Keratinocyte (primary cell): ENCODE measurements at regions not wholly inside any gene's neighbourhood (a gene's known extent, or its start where the extent isn't known, plus 50 kb on each side); places are given as distances from the start of the nearest gene placed in this dataset.

Experiments
- DNase-seq: peaks from one replicate; pipeline ENCODE4 v3.0.0-alpha.2; 2011; ENCODE audit warnings: low read depth, missing footprints, low spot score
- FAIRE-seq: peaks from 2 replicates; lab custom pipeline; 2011; peaks lifted over from hg19 to GRCh38; lab: Jason Lieb, UNC
- H2AFZ ChIP-seq: 2 replicates; pipeline ENCODE4 v1.6.0; 2012; ENCODE audit warnings: low read length, control low read depth, inconsistent platforms; ENCODE audit not compliant: control insufficient read depth
- H3K27ac ChIP-seq: 2 replicates; pipeline ENCODE4 v1.5.1; 2011; ENCODE audit warnings: low read length; ENCODE audit not compliant: control insufficient read depth, insufficient read depth
- H3K27me3 ChIP-seq: 3 replicates; pipeline ENCODE4 v1.6.0; 2011; ENCODE audit warnings: low read length; ENCODE audit not compliant: control insufficient read depth, insufficient read depth; ENCODE audit errors: extremely low read depth
- H3K36me3 ChIP-seq, 2 experiments: 2 replicates in 1 of 2; 3 replicates in 1 of 2; pipeline ENCODE4 v1.5.1; 2011; ENCODE audit warnings: low read length in 2 of 2, mild to moderate bottlenecking in 1 of 2; ENCODE audit not compliant: control insufficient read depth in 2 of 2, insufficient read depth in 2 of 2; ENCODE audit errors: extremely low read depth in 1 of 2
- H3K4me1 ChIP-seq: 3 replicates; pipeline ENCODE4 v1.5.1; 2011; ENCODE audit warnings: low read length; ENCODE audit not compliant: control insufficient read depth, insufficient read depth; ENCODE audit errors: extremely low read depth
- H3K4me2 ChIP-seq: 3 replicates; pipeline ENCODE4 v1.6.0; 2011; ENCODE audit warnings: low read depth, low read length; ENCODE audit not compliant: control insufficient read depth, insufficient read depth; ENCODE audit errors: extremely low read depth
- H3K4me3 ChIP-seq, 3 experiments: fragments of 200-600 bp in 1 of 3; sonication (generic) in 1 of 3; 2 replicates in 2 of 3; 3 replicates in 1 of 3; pipeline ENCODE4 v1.5.1; 2011 to 2016; ENCODE audit warnings: low read length in 3 of 3, mild to moderate bottlenecking in 3 of 3, control low read depth in 2 of 3, inconsistent platforms in 1 of 3, low read depth in 1 of 3, mixed read lengths in 1 of 3, mixed run types in 1 of 3, moderate library complexity in 1 of 3; ENCODE audit not compliant: control insufficient read depth in 2 of 3, insufficient read depth in 2 of 3; ENCODE audit errors: extremely low read depth in 1 of 3
- H3K79me2 ChIP-seq: 2 replicates; pipeline ENCODE4 v1.6.0; 2012; ENCODE audit warnings: low read length; ENCODE audit not compliant: control insufficient read depth, insufficient read depth
- H3K9ac ChIP-seq: 3 replicates; pipeline ENCODE4 v1.6.0; 2011; ENCODE audit warnings: low read length; ENCODE audit not compliant: control insufficient read depth, insufficient read depth; ENCODE audit errors: extremely low read depth
- H3K9me1 ChIP-seq: 3 replicates; pipeline ENCODE4 v1.6.0; 2011; ENCODE audit warnings: low read length; ENCODE audit not compliant: control insufficient read depth, insufficient read depth; ENCODE audit errors: extremely low read depth
- H3K9me3 ChIP-seq: 2 replicates; pipeline ENCODE4 v1.5.1; 2012; ENCODE audit warnings: low read depth, low read length; ENCODE audit not compliant: control insufficient read depth
- H4K20me1 ChIP-seq: 3 replicates; pipeline ENCODE4 v1.6.0; 2011; ENCODE audit warnings: low read length; ENCODE audit not compliant: control insufficient read depth, insufficient read depth; ENCODE audit errors: extremely low read depth
- EZH2 ChIP-seq: IDR thresholded peaks from one replicate; pipeline ENCODE4 v1.6.1; 2012; ENCODE audit warnings: inconsistent platforms, mild to moderate bottlenecking, low read length, moderate library complexity
- dilution Hi-C: fragments of 300-500 bp; cut with MboI; formaldehyde crosslinking; loops from one replicate; pipeline ENCODE4 v1.7.0; 2020; ENCODE audit warnings: low sequenced_read_pairs; ENCODE audit not compliant: extremely low pct_ligation_motif_present
- TF ChIP-seq, protein P1 (sequence below), 3 experiments: IDR thresholded peaks in 1 of 3; conservative IDR thresholded peaks in 1 of 3; optimal IDR thresholded peaks in 1 of 3; 2 replicates in 2 of 3; 3 replicates in 1 of 3; pipeline versions ENCODE3 to v1.5.1; 2011; ENCODE audit warnings: low read length in 3 of 3, mild to moderate bottlenecking in 3 of 3, moderate library complexity in 2 of 3, control low read depth in 1 of 3, inconsistent platforms in 1 of 3; ENCODE audit not compliant: insufficient read depth in 2 of 3; ENCODE audit errors: extremely low read depth in 1 of 3

DNA sequence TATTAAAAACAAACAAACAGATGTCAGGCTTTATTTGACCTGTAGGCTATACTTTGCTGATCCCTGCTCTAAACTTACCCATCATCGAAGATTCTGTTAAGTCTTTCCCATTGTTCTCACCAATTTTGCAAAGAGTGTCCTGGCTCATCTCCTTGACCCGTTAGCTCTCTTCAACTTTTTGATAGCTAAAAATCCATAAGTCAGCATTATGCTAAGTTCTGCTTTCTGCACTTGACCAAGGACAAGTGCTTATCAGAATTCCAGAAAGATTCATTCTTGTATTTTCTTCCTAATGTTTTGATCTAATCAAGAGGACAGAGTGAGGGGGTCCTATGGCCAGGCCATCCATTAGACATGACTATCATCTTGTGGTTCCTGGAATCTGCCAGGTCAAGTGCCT is 503.5 kb downstream of the FUT8 start:
- H3K36me3 ChIP-seq, result no peaks in the 10 kb centered on the region
- no peaks in the 10 kb centered on the region for H3K4me1 ChIP-seq
- dilution Hi-C loops, result no loop called here
- no peaks in the 10 kb centered on the region for H3K79me2 ChIP-seq
- no peak for FAIRE-seq
- H3K27me3 ChIP-seq, result no peaks in the 10 kb centered on the region
- no peaks in the 10 kb centered on the region for H3K9me3 ChIP-seq
- H4K20me1 ChIP-seq, result no peaks in the 10 kb centered on the region
- no peaks in the 10 kb centered on the region for H3K9me1 ChIP-seq
- no peak for DNase-seq
- TF ChIP-seq, protein P1, sequence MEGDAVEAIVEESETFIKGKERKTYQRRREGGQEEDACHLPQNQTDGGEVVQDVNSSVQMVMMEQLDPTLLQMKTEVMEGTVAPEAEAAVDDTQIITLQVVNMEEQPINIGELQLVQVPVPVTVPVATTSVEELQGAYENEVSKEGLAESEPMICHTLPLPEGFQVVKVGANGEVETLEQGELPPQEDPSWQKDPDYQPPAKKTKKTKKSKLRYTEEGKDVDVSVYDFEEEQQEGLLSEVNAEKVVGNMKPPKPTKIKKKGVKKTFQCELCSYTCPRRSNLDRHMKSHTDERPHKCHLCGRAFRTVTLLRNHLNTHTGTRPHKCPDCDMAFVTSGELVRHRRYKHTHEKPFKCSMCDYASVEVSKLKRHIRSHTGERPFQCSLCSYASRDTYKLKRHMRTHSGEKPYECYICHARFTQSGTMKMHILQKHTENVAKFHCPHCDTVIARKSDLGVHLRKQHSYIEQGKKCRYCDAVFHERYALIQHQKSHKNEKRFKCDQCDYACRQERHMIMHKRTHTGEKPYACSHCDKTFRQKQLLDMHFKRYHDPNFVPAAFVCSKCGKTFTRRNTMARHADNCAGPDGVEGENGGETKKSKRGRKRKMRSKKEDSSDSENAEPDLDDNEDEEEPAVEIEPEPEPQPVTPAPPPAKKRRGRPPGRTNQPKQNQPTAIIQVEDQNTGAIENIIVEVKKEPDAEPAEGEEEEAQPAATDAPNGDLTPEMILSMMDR (optimal IDR thresholded peaks at IDR 0.05 in 1 of 3, IDR thresholded peaks at IDR 0.05 in 1 of 3, conservative IDR thresholded peaks at IDR 0.05 in 1 of 3; ENCODE audit: extremely low read depth in 1 of 3, insufficient read depth in 2 of 3, low read length in 3 of 3), result no peak
- no peak for TF ChIP-seq EZH2
- H3K9ac ChIP-seq, result no peak overlapping the region
- no peak overlapping the region for H3K27ac ChIP-seq
- no peak overlapping the region for H3K4me2 ChIP-seq
- H3K4me3 ChIP-seq, result no peak overlapping the region
- no peak overlapping the region for H2AFZ ChIP-seq

DNA sequence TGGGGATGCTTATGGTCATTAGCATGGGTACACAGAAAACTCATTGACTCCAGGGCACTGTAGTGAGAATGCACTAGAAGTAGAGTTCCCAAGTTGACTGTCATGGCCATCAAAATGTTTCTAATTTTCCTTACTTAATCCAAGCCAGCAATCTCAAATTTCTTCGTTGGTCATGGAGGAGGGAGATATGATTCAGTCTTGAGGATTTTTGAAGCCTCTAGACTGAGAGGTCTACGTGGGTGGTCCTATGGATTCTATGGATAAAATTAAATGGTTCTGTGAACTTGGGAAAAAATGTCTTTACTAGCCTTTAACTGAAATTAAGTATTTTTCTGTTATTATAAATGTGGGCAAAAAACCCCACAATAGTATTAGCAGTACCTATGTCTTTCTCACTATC is 508.5 kb downstream of the FUT8 start:
- Histone ChIP-seq H3K4me1 (no peaks in the 10 kb centered on the region), H3K9ac (no peak overlapping the region), H3K27me3 (no peaks in the 10 kb centered on the region), H3K9me3 (no peaks in the 10 kb centered on the region), H3K4me2 (no peak overlapping the region), H3K4me3 (no peak overlapping the region), H3K27ac (no peak overlapping the region), H4K20me1 (no peaks in the 10 kb centered on the region), H3K9me1 (no peaks in the 10 kb centered on the region), H2AFZ (no peak overlapping the region), H3K79me2 (no peaks in the 10 kb centered on the region), H3K36me3 (no peaks in the 10 kb centered on the region)
- FAIRE-seq (no peak), DNase-seq (no peak)
- dilution Hi-C loops, result no loop called here
- TF ChIP-seq, protein P1 (optimal IDR thresholded peaks at IDR 0.05 in 1 of 3, IDR thresholded peaks at IDR 0.05 in 1 of 3, conservative IDR thresholded peaks at IDR 0.05 in 1 of 3; ENCODE audit: extremely low read depth in 1 of 3, insufficient read depth in 2 of 3, low read length in 3 of 3), result no peak
- TF ChIP-seq EZH2, result no peak
